Hematopoietic multipotent progenitor cell (in vitro differentiated cells): ENCODE measurements at regions not wholly inside any gene's neighbourhood (a gene's known extent, or its start where the extent isn't known, plus 50 kb on each side); places are given as distances from the start of the nearest gene placed in this dataset.
A peak's percentile ranks its signal among the peaks of the same experiment; 100 is the strongest.
"Not testable (repeated sequence)": the region's sequence is repeated elsewhere in the genome, so short reads cannot be mapped to it uniquely, and the experiment has no call there.

Source experiments
- DNase-seq, 3 donors: peaks; one replicate each; pipeline ENCODE4 v3.0.0-alpha.2; 2011 to 2015; ENCODE audit warnings: low read depth in 2 of 3, low spot score in 2 of 3

GRCh38 chr2:101612019-101612418 is 85.5 kb upstream of the MAP4K4 start:
- DNase-seq: no peak

- no peak for DNase-seq
Measured at GRCh38 chr2:101610750-101611315, 86.7 kb upstream of the MAP4K4 start.

- DNase-seq: no peak
Measured at GRCh38 chr2:101609433-101609832, 88.1 kb upstream of the MAP4K4 start.

GRCh38 chr2:101608408-101609310 is 88.8 kb upstream of the MAP4K4 start:
- no peak for DNase-seq

- DNase-seq: no peak
Measured at GRCh38 chr2:101597347-101597944, 100.1 kb upstream of the MAP4K4 start.

- DNase-seq: no peak
Measured at GRCh38 chr2:101596333-101596732, 101.2 kb upstream of the MAP4K4 start.

GRCh38 chr2:101587251-101587650 is 110.3 kb upstream of the MAP4K4 start:
- DNase-seq: no peak

GRCh38 chr2:101583861-101584260 is 108.9 kb upstream of the RFX8 start:
- DNase-seq: no peak

- no peak for DNase-seq
Measured at GRCh38 chr2:101581675-101582299, 106.9 kb upstream of the RFX8 start.

GRCh38 chr2:101580528-101580927 is 105.6 kb upstream of the RFX8 start:
- no peak for DNase-seq

- no peak for DNase-seq
Measured at GRCh38 chr2:101578671-101579070, 103.8 kb upstream of the RFX8 start.

GRCh38 chr2:101578135-101578534 is 103.2 kb upstream of the RFX8 start:
- not testable (repeated sequence) for DNase-seq

GRCh38 chr2:101577173-101577572 is 102.3 kb upstream of the RFX8 start:
- DNase-seq: no peak

GRCh38 chr2:101574622-101575021 is 99.7 kb upstream of the RFX8 start:
- DNase-seq: no peak

- DNase-seq: no peak
Measured at GRCh38 chr2:101571951-101572350, 97.0 kb upstream of the RFX8 start.

GRCh38 chr2:101569886-101570520 is 95.1 kb upstream of the RFX8 start:
- no peak for DNase-seq

- no peak for DNase-seq
Measured at GRCh38 chr2:101568969-101569368, 94.1 kb upstream of the RFX8 start.

- DNase-seq: no peak
Measured at GRCh38 chr2:101566632-101567228, 91.8 kb upstream of the RFX8 start.

- no peak for DNase-seq
Measured at GRCh38 chr2:101563849-101564248, 88.9 kb upstream of the RFX8 start.

GRCh38 chr2:101560780-101561315 is 85.9 kb upstream of the RFX8 start:
- peak in 2 of 3 donors; percentile 3 to 57 for DNase-seq
